ENCODE measurements at regions not wholly inside any gene's neighbourhood (a gene's known extent, or its start where the extent isn't known, plus 50 kb on each side); places are given as distances from the start of the nearest gene placed in this dataset.

DNA sequence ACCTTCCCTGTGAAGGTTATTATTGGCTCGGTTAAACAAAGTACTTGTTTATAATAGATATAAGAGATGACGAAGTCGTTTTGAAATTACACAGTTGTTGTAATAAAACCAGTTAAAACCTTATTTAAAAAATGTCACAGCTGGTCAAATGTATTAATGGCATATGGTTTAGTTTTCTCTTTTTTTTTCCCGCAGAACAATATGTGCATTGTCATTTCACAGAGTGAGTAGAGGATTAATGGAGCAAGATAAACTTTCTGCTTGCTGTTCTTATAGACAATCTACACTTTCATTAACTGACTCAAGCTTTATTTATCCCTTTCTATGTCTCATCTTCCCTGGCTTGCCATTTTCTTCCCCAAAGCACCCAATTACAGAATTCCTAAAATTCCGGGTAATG, 404.3 kb upstream of the NPVF start:
- no peak overlapping the region for H3K9ac ChIP-seq
- H3K27me3 ChIP-seq (ENCODE audit: control insufficient read depth, insufficient read depth, low read length) = no peaks in the 10 kb centered on the region
- H3K79me2 ChIP-seq = no peaks in the 10 kb centered on the region
- H3K4me2 ChIP-seq (ENCODE audit: low read length) = no peak overlapping the region
- H3K4me3 ChIP-seq (ENCODE audit: low read depth, low read length) = no peak overlapping the region
- no peaks in the 10 kb centered on the region for H3K4me1 ChIP-seq
- TF ChIP-seq, protein P1, sequence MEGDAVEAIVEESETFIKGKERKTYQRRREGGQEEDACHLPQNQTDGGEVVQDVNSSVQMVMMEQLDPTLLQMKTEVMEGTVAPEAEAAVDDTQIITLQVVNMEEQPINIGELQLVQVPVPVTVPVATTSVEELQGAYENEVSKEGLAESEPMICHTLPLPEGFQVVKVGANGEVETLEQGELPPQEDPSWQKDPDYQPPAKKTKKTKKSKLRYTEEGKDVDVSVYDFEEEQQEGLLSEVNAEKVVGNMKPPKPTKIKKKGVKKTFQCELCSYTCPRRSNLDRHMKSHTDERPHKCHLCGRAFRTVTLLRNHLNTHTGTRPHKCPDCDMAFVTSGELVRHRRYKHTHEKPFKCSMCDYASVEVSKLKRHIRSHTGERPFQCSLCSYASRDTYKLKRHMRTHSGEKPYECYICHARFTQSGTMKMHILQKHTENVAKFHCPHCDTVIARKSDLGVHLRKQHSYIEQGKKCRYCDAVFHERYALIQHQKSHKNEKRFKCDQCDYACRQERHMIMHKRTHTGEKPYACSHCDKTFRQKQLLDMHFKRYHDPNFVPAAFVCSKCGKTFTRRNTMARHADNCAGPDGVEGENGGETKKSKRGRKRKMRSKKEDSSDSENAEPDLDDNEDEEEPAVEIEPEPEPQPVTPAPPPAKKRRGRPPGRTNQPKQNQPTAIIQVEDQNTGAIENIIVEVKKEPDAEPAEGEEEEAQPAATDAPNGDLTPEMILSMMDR (IDR thresholded peaks at IDR 0.05) = no peak
- no peak overlapping the region for H3K27ac ChIP-seq
- no peak overlapping the region for H2AFZ ChIP-seq
- no peaks in the 10 kb centered on the region for H3K9me3 ChIP-seq (ENCODE audit: control insufficient read depth, low read length)
- no peaks in the 10 kb centered on the region for H3K36me3 ChIP-seq (ENCODE audit: control insufficient read depth, insufficient read depth, low read length)

DNA sequence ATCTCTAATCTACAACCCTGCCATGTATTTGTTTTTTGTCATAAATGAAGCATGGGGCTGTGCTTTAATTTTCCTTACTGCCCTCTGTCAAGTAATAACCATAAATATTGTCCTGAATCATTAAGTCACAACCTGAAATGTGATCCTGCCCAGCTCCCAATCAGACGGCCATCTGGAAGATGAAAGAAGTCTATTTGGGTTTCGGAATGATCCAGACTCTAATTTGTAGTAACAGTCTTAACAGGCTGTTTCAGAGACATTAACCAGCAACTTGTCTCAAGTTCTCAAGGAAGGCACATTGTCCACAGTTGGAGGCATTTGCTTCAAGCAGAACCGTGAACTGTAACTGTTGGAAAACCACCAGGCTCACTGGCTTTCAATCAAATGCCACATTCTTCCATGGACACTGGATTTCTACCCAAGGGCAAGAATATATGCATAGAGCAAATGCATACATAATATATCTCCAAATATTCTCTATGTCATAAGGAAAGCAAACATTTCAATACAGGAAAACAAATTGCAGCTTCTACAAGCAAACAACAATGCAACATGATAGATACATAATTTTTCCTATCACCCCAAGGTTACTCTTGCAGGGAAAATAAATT, 405.2 kb upstream of the NPVF start:
- H3K27me3 ChIP-seq (ENCODE audit: control insufficient read depth, insufficient read depth, low read length) = no peaks in the 10 kb centered on the region
- H3K36me3 ChIP-seq (ENCODE audit: control insufficient read depth, insufficient read depth, low read length) = no peaks in the 10 kb centered on the region
- no peak overlapping the region for H3K4me3 ChIP-seq (ENCODE audit: low read depth, low read length)
- no peak overlapping the region for H3K4me2 ChIP-seq (ENCODE audit: low read length)
- no peak overlapping the region for H3K9ac ChIP-seq
- H3K4me1 ChIP-seq = no peaks in the 10 kb centered on the region
- H2AFZ ChIP-seq = no peak overlapping the region
- no peaks in the 10 kb centered on the region for H3K9me3 ChIP-seq (ENCODE audit: control insufficient read depth, low read length)
- H3K27ac ChIP-seq = no peak overlapping the region
- TF ChIP-seq, protein P1 (IDR thresholded peaks at IDR 0.05) = no peak
- no peaks in the 10 kb centered on the region for H3K79me2 ChIP-seq

DNA sequence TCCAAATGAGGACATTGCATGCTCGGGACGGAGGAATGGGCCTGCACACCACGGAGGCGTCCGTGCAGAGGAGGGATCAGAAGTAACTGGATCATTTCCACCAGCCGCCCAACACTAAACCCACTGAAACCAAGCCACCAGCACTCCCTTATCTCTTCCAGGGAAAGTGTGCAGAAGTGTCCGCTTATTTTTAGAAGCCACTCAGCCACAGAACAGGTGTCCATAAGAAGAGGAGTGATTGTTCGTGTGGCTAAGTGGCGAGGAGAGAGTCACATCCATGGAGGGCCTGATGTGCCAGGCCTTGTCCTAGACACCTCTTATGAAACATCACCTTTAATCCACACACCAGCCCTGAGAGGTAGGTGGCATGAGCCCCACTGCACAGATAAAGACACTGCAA, 407.9 kb upstream of the NPVF start:
- Histone ChIP-seq H3K4me2 (ENCODE audit: low read length) (no peak overlapping the region), H2AFZ (no peak overlapping the region), H3K36me3 (ENCODE audit: control insufficient read depth, insufficient read depth, low read length) (no peaks in the 10 kb centered on the region), H3K27me3 (ENCODE audit: control insufficient read depth, insufficient read depth, low read length) (no peaks in the 10 kb centered on the region), H3K4me3 (ENCODE audit: low read depth, low read length) (no peak overlapping the region), H3K27ac (no peak overlapping the region), H3K9me3 (ENCODE audit: control insufficient read depth, low read length) (no peaks in the 10 kb centered on the region), H3K4me1 (no peaks in the 10 kb centered on the region), H3K9ac (no peak overlapping the region), H3K79me2 (no peaks in the 10 kb centered on the region)
- TF ChIP-seq, protein P1 (IDR thresholded peaks at IDR 0.05) = no peak

DNA sequence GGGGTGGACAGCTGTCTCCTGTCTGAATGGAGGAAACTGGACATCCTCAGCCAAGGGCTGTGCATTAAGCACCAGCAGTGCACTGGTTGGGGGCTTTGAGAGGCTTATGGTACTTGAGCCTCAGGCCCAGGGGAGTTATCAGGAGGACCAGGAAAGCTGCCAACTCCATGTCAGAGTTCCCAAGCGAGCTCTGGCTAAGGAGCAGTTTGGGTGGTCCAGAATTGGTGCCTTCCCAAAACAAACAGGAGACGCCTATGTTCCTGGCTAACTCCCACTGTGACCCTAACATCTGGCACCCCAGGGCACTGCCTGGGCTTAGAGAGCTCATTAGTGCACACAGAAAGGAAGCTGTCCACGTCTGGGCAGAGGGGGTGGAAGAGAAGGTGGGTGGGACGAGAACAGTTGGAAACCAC, 408.6 kb upstream of the NPVF start:
- TF ChIP-seq, protein P1 (IDR thresholded peaks at IDR 0.05) = no peak
- Histone ChIP-seq H3K36me3 (ENCODE audit: control insufficient read depth, insufficient read depth, low read length) (no peaks in the 10 kb centered on the region), H3K4me3 (ENCODE audit: low read depth, low read length) (no peak overlapping the region), H3K9ac (no peak overlapping the region), H3K79me2 (no peaks in the 10 kb centered on the region), H3K27me3 (ENCODE audit: control insufficient read depth, insufficient read depth, low read length) (no peaks in the 10 kb centered on the region), H3K4me2 (ENCODE audit: low read length) (no peak overlapping the region), H2AFZ (no peak overlapping the region), H3K4me1 (no peaks in the 10 kb centered on the region), H3K27ac (no peak overlapping the region), H3K9me3 (ENCODE audit: control insufficient read depth, low read length) (no peaks in the 10 kb centered on the region)

DNA sequence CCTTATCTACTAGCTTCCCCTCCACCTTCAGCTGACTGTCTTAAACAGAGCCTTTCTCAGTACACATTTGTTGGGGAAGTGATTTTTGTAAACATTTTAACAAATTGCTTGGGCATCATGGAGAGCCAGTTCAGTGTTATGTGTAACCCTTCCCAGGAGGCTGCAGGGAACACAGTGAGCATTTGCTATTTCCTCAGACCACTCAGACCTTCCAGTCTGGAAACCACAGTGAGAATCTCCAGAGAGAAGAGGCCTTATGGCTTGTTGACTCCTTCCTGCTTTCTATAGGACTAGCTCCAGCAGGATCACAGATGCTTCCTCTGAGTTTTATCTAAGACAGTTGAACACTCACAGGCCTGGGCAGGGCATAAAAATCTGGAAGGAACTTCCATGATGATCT, 409.8 kb upstream of the NPVF start:
- H3K4me2 ChIP-seq (ENCODE audit: low read length) = no peak overlapping the region
- no peak overlapping the region for H2AFZ ChIP-seq
- no peaks in the 10 kb centered on the region for H3K9me3 ChIP-seq (ENCODE audit: control insufficient read depth, low read length)
- TF ChIP-seq, protein P1 (IDR thresholded peaks at IDR 0.05) = no peak
- no peaks in the 10 kb centered on the region for H3K27me3 ChIP-seq (ENCODE audit: control insufficient read depth, insufficient read depth, low read length)
- H3K4me1 ChIP-seq = no peaks in the 10 kb centered on the region
- no peak overlapping the region for H3K27ac ChIP-seq
- H3K36me3 ChIP-seq (ENCODE audit: control insufficient read depth, insufficient read depth, low read length) = no peaks in the 10 kb centered on the region
- no peaks in the 10 kb centered on the region for H3K79me2 ChIP-seq
- no peak overlapping the region for H3K9ac ChIP-seq
- no peak overlapping the region for H3K4me3 ChIP-seq (ENCODE audit: low read depth, low read length)
